HL-60 (cell line): ENCODE measurements at regions not wholly inside any gene's neighbourhood (a gene's known extent, or its start where the extent isn't known, plus 50 kb on each side); places are given as distances from the start of the nearest gene placed in this dataset.

Experiments
- POLR2AphosphoS5 ChIP-seq: IDR thresholded peaks from 2 replicates; pipeline ENCODE4 v1.6.1; 2012; ENCODE audit warnings: low read depth
- TF ChIP-seq, protein P1 (sequence below): IDR thresholded peaks from one replicate; pipeline ENCODE4 v1.5.1; 2011; ENCODE audit warnings: low read length, control low read depth, inconsistent platforms; ENCODE audit not compliant: insufficient read depth

DNA sequence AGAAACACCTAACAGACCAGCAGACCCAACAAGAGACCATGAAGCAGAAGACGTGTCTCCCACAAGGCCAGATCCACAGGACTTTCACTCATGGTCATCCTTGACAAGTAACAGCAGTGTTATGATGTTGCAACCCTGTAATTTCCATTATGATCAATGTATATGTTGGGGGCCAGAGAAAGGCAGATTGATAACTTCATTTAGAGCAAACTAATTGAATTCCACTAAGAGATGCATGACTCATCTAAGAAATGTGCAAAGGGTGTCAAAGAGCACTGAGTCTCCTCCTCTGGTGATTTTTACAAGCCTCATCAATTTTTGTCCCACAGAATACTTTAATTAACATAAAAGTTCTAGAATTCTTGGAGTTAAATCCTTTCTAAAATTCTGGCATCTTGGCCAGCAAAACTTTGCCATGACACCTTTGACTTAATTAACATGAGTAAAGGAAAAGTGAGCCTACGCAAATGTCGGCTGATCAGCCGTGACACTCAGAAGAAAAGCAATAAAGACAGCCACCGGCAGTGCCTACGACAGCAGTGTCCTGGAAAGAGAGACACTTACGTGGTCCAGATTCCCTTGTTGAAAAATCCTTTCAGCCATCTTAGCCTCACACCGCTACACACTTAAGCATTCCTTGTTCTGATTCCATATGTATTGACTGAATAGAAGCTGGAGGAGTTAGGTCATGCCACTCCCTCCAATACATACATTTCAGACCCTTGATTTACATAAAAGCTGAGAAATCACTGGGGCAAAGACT, 370.2 kb upstream of the CCDC196 start:
- TF ChIP-seq POLR2AphosphoS5 = no peak
- TF ChIP-seq, protein P1, sequence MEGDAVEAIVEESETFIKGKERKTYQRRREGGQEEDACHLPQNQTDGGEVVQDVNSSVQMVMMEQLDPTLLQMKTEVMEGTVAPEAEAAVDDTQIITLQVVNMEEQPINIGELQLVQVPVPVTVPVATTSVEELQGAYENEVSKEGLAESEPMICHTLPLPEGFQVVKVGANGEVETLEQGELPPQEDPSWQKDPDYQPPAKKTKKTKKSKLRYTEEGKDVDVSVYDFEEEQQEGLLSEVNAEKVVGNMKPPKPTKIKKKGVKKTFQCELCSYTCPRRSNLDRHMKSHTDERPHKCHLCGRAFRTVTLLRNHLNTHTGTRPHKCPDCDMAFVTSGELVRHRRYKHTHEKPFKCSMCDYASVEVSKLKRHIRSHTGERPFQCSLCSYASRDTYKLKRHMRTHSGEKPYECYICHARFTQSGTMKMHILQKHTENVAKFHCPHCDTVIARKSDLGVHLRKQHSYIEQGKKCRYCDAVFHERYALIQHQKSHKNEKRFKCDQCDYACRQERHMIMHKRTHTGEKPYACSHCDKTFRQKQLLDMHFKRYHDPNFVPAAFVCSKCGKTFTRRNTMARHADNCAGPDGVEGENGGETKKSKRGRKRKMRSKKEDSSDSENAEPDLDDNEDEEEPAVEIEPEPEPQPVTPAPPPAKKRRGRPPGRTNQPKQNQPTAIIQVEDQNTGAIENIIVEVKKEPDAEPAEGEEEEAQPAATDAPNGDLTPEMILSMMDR = no peak
